SKM-1 (cell line): ENCODE measurements at regions not wholly inside any gene's neighbourhood (a gene's known extent, or its start where the extent isn't known, plus 50 kb on each side); places are given as distances from the start of the nearest gene placed in this dataset.
"Not testable (repeated sequence)": the region's sequence is repeated elsewhere in the genome, so short reads cannot be mapped to it uniquely, and the experiment has no call there.

Experiments used
- DNase-seq: peaks from one replicate; lab custom pipeline; 2025; ENCODE audit not compliant: unreplicated experiment; lab: John Stamatoyannopoulos, UW

DNA sequence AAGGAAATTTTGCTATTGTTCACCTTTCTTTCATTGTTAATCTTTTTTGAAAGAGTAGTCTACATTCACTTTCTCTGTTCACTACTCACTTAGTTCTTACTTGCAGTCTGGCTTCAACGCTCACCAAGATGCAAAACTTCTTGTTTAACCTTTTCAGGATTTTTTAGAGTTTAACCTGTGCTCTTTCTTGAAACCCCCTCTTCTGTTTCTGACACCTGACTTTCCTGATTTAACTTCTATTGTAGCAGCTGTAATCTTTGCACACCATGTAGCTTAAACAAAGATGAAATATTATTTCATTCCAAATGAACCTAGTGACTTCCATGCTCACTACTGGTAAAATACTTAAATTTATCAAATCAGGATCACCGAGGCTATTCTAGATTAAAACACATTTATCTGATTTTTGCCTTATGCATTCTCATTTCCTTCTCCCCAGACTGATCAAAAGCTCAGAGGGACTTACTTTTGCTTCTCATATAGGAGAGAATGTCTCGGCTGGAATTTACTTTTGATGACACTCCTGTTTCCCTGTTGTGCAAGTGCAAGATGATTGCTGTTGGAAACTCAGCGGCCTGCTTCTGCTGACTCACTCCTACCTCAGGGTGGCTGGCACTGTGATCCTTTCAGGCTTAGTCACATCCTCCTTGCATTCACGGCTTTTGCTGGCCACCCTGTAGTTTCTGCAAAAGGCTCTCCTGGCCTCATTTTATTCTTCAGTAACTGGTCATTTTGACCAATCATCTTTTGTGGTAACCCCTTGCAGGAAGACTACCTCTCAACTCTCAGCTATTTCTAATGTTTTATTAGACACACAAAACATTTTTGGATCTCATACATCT lies 109.3 kb upstream of the IFNE start:
- peak; percentile 79 for DNase-seq

DNA sequence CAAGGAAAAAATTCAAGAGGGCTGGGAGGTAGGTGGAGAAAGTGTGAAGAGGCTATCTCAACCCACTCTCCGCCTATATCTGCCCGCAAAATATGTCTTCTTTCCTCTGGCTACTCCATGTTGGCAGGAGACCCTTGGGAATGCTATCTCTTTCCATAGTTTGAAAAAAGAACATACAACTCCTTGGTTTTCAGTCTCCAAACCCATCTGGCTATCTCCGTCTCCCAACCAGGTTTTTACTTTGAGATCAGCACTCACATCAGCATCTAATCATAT lies 109.9 kb upstream of the IFNE start:
- DNase-seq, result no peak

- DNase-seq, result no peak
Measured at GRCh38 chr9:21597284-21597683, 115.2 kb upstream of the IFNE start.

GRCh38 chr9:21598749-21599148 lies 116.6 kb upstream of the IFNE start:
- no peak for DNase-seq

GRCh38 chr9:21605489-21605931 lies 123.4 kb upstream of the IFNE start:
- no peak for DNase-seq

DNA sequence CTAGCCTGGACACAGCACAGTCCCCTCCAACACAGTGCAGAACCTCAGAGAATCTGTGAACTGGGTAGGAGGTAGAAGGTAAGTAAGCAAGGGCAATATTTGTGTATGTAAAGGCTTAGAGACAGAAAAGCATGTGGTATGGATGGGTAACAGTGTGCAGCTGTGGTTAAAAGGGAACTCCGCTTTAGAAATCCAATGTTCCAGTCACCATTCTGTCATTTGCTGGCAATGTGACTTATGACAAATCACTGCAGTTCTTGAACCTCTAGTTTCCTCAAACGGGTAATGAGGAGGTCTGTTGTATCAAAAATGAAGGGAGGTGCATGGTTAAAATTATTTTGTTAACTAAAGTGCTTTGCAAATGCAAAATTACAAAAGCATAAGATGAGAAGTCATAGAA lies 125.5 kb upstream of the IFNE start:
- no peak for DNase-seq

GRCh38 chr9:21608200-21608599 lies 126.1 kb upstream of the IFNE start:
- no peak for DNase-seq

DNA sequence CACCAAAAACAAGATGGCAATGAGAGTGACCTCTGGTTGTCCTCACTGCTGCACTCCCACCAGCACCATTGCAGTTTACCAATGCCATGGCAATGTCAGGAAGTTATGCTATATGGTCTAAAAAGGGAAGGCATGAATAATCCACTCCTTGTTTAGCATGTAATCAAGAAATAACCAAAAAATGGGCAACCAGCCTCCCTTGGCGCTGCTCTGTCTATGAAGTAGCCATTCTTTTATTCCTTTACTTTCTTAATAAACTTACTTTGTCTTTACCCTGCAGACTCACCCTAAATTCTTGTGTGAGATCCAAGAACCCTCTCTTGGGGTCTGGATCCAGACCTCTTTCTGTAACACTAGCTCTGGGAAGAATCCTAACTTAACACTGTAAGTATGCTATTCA lies 127.4 kb upstream of the IFNE start:
- DNase-seq, result no peak

DNA sequence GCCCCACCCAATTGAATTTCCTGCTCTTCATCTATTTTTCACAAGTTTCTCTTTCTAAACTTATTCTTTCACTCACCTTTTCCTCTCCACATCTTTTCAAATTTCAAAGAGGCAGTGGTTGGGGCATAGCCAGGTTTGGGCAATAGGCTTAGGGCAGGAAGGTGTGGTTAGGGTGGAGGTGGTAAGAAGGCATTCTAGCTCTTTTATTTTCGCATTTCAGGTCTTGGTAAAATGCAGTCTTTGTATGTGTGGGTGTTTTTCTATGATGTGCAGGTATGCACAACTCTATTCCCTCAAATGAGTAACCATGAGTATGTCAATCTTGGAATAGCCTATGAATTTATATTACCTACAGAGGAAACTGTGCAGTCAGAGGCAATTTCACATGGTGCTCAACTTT lies 129.8 kb upstream of the IFNE start:
- no peak for DNase-seq

DNA sequence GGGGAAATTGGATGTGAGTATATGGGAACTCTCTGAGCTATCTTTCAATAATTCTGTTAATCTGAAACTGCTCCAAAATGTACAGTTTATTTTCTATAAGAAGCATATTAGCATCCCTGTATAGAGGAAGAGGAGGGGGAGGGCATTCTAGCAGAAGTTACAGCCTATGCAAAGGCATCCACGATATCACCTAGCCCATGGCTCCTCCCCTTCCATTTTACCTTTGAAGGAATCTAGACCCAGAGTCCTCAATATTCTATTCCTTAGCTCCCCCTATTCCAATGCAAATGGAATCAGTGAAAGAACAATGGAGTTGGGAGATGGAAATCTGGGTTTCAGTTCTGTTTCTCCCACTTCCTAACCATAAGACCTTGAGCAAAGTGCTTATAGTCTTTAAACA lies 132.9 kb upstream of the IFNE start:
- DNase-seq, result no peak

DNA sequence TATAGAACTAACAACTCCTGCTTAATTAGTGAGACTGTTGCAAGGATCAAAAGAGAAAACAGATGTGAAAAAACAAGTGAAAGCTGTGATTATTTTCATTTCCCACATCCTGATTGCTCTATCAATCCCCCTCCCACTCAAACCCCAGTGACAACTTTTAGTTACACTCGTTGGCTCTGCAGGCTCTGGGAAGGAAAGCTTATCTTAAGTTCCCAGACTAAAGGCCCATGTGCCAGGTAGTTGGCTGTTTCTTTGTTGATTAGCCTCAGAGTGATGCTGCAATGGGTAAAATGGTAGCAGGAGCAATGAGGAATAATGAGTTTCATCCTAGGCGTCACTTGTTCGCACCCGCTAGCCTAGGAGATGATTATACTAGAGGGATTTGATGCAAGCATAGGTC lies 133.3 kb upstream of the IFNE start:
- DNase-seq, result no peak

- no peak for DNase-seq
Measured at GRCh38 chr9:21616082-21616778, 134.1 kb upstream of the IFNE start.

DNA sequence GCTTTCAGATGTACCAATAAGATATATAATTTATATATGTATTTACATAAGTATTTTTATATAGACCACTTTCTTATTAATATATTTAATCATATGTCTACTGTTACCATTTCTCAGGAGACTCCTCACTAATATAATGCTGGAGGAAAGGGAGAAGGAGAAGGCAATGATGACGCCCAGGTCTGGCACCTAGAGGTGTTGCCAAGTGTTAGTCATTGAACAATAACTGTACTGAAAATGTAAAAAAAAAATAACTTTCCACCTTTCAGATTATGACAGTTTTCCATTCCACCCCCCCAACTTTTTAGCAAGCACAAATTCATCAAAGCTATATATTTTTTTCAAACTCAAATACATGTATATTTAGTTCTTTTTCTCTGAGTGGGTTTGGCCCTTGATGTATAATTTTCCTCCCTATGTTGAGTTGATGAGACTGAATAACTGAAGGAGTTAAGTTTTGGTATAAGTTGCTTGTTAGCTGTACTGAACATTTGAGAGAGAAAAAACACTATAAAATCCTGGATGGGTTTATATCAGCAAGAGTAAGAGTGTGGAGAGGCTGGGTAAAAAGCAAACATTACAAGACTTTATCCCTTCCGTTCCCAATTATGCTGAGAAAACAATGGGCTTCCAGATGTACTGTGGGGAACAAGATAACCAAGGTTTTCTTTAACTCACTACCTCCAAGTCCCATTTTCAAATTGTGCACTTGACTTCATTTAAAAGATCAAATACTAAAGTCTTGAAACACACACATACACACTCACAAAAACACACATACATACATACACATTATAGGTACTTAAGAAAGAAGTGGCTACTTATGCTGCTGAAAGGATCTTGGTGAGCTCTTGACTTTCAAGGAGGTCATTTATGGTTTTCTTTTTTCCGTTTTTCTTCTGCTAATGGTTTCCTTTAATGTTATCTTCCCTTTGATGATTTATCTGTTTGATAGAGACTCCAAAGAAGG lies 142.8 kb upstream of the IFNE start:
- no peak for DNase-seq

DNA sequence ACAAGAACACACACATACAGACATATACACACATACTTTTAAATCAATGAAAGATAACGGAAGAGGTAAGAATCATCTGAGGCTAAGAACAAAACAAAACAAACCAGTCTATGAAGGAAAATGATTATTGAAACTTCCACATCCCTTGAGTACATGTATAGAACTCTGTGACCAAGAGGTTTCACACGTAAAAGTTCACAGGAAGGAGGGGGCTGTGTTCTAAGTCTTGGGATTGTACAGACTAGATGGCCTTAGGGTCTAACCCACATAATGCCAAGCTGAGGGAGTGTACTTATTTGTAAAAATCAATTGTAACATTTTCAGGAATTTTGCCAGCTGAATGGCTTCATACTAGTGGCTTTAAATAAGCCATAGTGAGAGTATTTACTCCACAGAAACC lies 144.4 kb upstream of the IFNE start:
- DNase-seq, result no peak

DNA sequence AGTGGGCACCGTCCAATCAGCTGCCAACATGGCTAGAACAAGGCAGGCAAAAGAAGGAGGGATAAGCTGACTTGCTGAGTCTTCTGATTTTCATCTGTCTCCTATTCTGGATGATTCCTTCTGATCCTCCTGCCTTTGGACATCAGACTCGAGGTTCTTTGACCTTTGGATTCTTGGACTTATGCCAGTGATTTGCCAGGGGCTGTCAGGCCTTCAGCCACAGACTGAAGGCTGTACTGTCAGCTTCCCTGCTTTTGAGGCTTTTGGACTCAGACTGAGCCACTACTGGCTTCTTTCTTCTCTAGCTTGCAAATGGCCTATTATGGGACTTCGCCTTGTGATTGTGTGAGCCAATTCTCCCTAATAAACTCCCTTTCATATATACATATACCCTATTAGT lies 146.8 kb upstream of the IFNE start:
- not testable (repeated sequence) for DNase-seq

- no peak for DNase-seq
Measured at GRCh38 chr9:21634951-21635350, 152.8 kb upstream of the IFNE start.

GRCh38 chr9:21638104-21638503 lies 156.0 kb upstream of the IFNE start:
- DNase-seq, result no peak

DNA sequence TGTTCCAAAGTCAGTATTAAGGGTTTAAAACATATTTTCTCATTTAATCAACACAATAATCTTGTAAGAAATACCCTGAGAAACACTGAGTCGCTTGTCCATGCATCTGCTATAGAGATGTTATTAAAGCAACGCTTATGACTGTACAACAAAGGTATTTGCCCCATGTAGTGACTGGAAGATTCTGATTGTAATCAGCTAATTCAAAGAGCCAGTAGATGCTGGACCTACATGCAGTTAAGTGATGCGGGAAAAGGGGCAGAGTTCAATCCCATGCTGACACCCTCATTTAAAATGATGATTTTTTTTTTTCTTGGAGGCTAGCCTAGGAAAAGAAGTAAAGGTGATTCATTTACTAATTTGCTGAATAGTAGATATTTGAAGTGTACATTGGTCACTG lies 149.3 kb upstream of the MTAP start:
- no peak for DNase-seq

GRCh38 chr9:21653589-21653988 lies 148.8 kb upstream of the MTAP start:
- DNase-seq, result no peak

GRCh38 chr9:21656776-21657674 lies 145.4 kb upstream of the MTAP start:
- DNase-seq, result no peak
